ENCODE measurements at regions not wholly inside any gene's neighbourhood (a gene's known extent, or its start where the extent isn't known, plus 50 kb on each side); places are given as distances from the start of the nearest gene placed in this dataset.
"Not testable (repeated sequence)": the region's sequence is repeated elsewhere in the genome, so short reads cannot be mapped to it uniquely, and the experiment has no call there.

GRCh38 chr5:40165789-40166728 lies 513.7 kb upstream of the PTGER4 start:
- in situ Hi-C loops (cut with MboI; ENCODE audit: low sequenced_read_pairs), result no loop called here

- in situ Hi-C loops (cut with MboI; ENCODE audit: low sequenced_read_pairs), result no loop called here
These were observed 514.5 kb upstream of the PTGER4 start for GRCh38 chr5:40165106-40165788.

- in situ Hi-C loops (cut with MboI; ENCODE audit: low sequenced_read_pairs), result no loop called here
These were observed 519.3 kb upstream of the PTGER4 start for GRCh38 chr5:40160435-40160834.

- in situ Hi-C loops (cut with MboI; ENCODE audit: low sequenced_read_pairs), result no loop called here
These were observed 525.5 kb upstream of the PTGER4 start for GRCh38 chr5:40154194-40154593.

- in situ Hi-C loops (cut with MboI; ENCODE audit: low sequenced_read_pairs), result no loop called here
These were observed 528.8 kb upstream of the PTGER4 start for GRCh38 chr5:40150896-40151295.

- in situ Hi-C loops (cut with MboI; ENCODE audit: low sequenced_read_pairs), result no loop called here
These were observed 537.8 kb upstream of the PTGER4 start for GRCh38 chr5:40141896-40142295.

- in situ Hi-C loops (cut with MboI; ENCODE audit: low sequenced_read_pairs), result no loop called here
These were observed 538.3 kb upstream of the PTGER4 start for GRCh38 chr5:40141418-40141817.

- in situ Hi-C loops (cut with MboI; ENCODE audit: low sequenced_read_pairs), result no loop called here
These were observed 542.5 kb upstream of the PTGER4 start for GRCh38 chr5:40137223-40137622.

- in situ Hi-C loops (cut with MboI; ENCODE audit: low sequenced_read_pairs), result no loop called here
These were observed 544.7 kb upstream of the PTGER4 start for GRCh38 chr5:40134883-40135520.

GRCh38 chr5:40124367-40124766 lies 555.3 kb upstream of the PTGER4 start:
- in situ Hi-C loops (cut with MboI; ENCODE audit: low sequenced_read_pairs), result no loop called here

- in situ Hi-C loops (cut with MboI; ENCODE audit: low sequenced_read_pairs), result no loop called here
These were observed 558.5 kb upstream of the PTGER4 start for GRCh38 chr5:40121236-40121635.

- in situ Hi-C loops (cut with MboI; ENCODE audit: low sequenced_read_pairs), result no loop called here
These were observed 566.8 kb upstream of the PTGER4 start for GRCh38 chr5:40112875-40113274.

- in situ Hi-C loops (cut with MboI; ENCODE audit: low sequenced_read_pairs), result not testable (repeated sequence)
These were observed 568.7 kb upstream of the PTGER4 start for GRCh38 chr5:40111036-40111435.

GRCh38 chr5:40108764-40109390 lies 570.8 kb upstream of the PTGER4 start:
- in situ Hi-C loops (cut with MboI; ENCODE audit: low sequenced_read_pairs), result not testable (repeated sequence)

- in situ Hi-C loops (cut with MboI; ENCODE audit: low sequenced_read_pairs), result not testable (repeated sequence)
These were observed 571.9 kb upstream of the PTGER4 start for GRCh38 chr5:40107786-40108185.

GRCh38 chr5:40106847-40107246 lies 572.9 kb upstream of the PTGER4 start:
- in situ Hi-C loops (cut with MboI; ENCODE audit: low sequenced_read_pairs), result no loop called here

GRCh38 chr5:40098313-40098712 lies 581.4 kb upstream of the PTGER4 start:
- in situ Hi-C loops (cut with MboI; ENCODE audit: low sequenced_read_pairs), result no loop called here

GRCh38 chr5:40093550-40093949 lies 586.2 kb upstream of the PTGER4 start:
- in situ Hi-C loops (cut with MboI; ENCODE audit: low sequenced_read_pairs), result no loop called here

- in situ Hi-C loops (cut with MboI; ENCODE audit: low sequenced_read_pairs), result no loop called here
These were observed 590.4 kb upstream of the PTGER4 start for GRCh38 chr5:40089269-40089668.

- in situ Hi-C loops (cut with MboI; ENCODE audit: low sequenced_read_pairs), result no loop called here
These were observed 595.1 kb upstream of the PTGER4 start for GRCh38 chr5:40084614-40085013.

- in situ Hi-C loops (cut with MboI; ENCODE audit: low sequenced_read_pairs), result no loop called here
These were observed 597.4 kb upstream of the PTGER4 start for GRCh38 chr5:40082313-40082712.

Data from HL-60/S4 treated with retinoic acid at 250 ng/mL for 4 days and 3 days (cell line).